WTC11 (cell line): ENCODE measurements at regions not wholly inside any gene's neighbourhood (a gene's known extent, or its start where the extent isn't known, plus 50 kb on each side); places are given as distances from the start of the nearest gene placed in this dataset.

Source experiments
- CTCF ChIP-seq: fragments of 200-600 bp; IDR thresholded peaks from 2 replicates; pipeline ENCODE4 v1.8.0; 2022; ENCODE audit warnings: antibody characterized with exemption
- NR2C2 ChIP-seq: sonication (generic); formaldehyde crosslinking; IDR thresholded peaks from 2 replicates; pipeline ENCODE4 v1.8.0; 2022; ENCODE audit warnings: mild to moderate bottlenecking, missing genetic modification reagents
- USF2 ChIP-seq: sonication (generic); formaldehyde crosslinking; IDR thresholded peaks from 2 replicates; pipeline ENCODE4 v1.8.1; 2023; ENCODE audit warnings: mild to moderate bottlenecking, missing genetic modification reagents, moderate library complexity

GRCh38 chr14:55949708-55950107 lies 168.5 kb upstream of the PELI2 start:
- no peak for TF ChIP-seq NR2C2 (CRISPR knock-in tag)
- TF ChIP-seq CTCF = no peak
- TF ChIP-seq USF2 = no peak
